LNCaP clone FGC (cell line): ENCODE measurements at regions not wholly inside any gene's neighbourhood (a gene's known extent, or its start where the extent isn't known, plus 50 kb on each side); places are given as distances from the start of the nearest gene placed in this dataset.
"Not testable (repeated sequence)": the region's sequence is repeated elsewhere in the genome, so short reads cannot be mapped to it uniquely, and the experiment has no call there.

Source experiments
- DNase-seq: peaks from one replicate; pipeline ENCODE4 v3.0.0-alpha.2; 2011; ENCODE audit warnings: low read depth
- H3K4me3 ChIP-seq: 2 replicates; pipeline ENCODE4 v1.5.1; 2011; ENCODE audit warnings: mild to moderate bottlenecking, low read depth, low read length, control low read depth
- TF ChIP-seq, protein P1 (sequence below): IDR thresholded peaks from 2 replicates; pipeline ENCODE4 v1.5.1; 2012; ENCODE audit warnings: mild to moderate bottlenecking; ENCODE audit not compliant: control insufficient read depth, insufficient read depth; ENCODE audit errors: extremely low read depth

GRCh38 chr1:94667818-94668217, 126.3 kb upstream of the F3 start:
- no peak for DNase-seq
- TF ChIP-seq, protein P1, sequence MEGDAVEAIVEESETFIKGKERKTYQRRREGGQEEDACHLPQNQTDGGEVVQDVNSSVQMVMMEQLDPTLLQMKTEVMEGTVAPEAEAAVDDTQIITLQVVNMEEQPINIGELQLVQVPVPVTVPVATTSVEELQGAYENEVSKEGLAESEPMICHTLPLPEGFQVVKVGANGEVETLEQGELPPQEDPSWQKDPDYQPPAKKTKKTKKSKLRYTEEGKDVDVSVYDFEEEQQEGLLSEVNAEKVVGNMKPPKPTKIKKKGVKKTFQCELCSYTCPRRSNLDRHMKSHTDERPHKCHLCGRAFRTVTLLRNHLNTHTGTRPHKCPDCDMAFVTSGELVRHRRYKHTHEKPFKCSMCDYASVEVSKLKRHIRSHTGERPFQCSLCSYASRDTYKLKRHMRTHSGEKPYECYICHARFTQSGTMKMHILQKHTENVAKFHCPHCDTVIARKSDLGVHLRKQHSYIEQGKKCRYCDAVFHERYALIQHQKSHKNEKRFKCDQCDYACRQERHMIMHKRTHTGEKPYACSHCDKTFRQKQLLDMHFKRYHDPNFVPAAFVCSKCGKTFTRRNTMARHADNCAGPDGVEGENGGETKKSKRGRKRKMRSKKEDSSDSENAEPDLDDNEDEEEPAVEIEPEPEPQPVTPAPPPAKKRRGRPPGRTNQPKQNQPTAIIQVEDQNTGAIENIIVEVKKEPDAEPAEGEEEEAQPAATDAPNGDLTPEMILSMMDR = no peak
- no peak overlapping the region for H3K4me3 ChIP-seq

DNA sequence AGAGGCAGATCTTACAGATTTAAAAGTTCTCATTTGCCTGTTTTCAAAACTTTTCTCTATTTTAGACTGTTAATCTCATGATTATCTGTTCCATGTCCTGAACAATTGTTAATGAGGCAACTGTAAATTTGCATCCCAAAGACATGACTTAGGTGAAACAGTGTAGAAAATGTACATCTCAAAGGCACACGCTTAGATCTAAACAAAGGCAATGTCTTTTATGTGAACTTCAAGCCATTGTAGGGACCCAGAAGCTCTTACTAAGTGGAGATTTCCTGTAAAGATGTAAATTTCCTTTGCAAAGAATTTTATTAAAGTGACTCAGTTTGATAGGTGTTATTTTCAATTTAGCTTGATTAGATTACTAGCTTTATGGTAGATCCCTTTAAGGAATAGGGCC, 125.2 kb upstream of the F3 start:
- no peak for DNase-seq
- TF ChIP-seq, protein P1 = no peak
- H3K4me3 ChIP-seq = no peak overlapping the region

GRCh38 chr1:94661431-94661932, 119.9 kb upstream of the F3 start:
- no peak overlapping the region for H3K4me3 ChIP-seq
- TF ChIP-seq, protein P1 = no peak
- no peak for DNase-seq

GRCh38 chr1:94660994-94661393, 119.4 kb upstream of the F3 start:
- TF ChIP-seq, protein P1 = no peak
- no peak overlapping the region for H3K4me3 ChIP-seq
- DNase-seq = no peak

- DNase-seq = peak; percentile 34
- TF ChIP-seq, protein P1 = no peak
- no peak overlapping the region for H3K4me3 ChIP-seq
Observed at GRCh38 chr1:94660258-94660657, 118.7 kb upstream of the F3 start.

- not testable (repeated sequence) for DNase-seq, H3K4me3 ChIP-seq
Observed at GRCh38 chr1:94659202-94659601, 117.6 kb upstream of the F3 start.

- TF ChIP-seq, protein P1 = no peak
- no peak overlapping the region for H3K4me3 ChIP-seq
- DNase-seq = peak; percentile 75
Observed at GRCh38 chr1:94658221-94658620, 116.7 kb upstream of the F3 start.

DNA sequence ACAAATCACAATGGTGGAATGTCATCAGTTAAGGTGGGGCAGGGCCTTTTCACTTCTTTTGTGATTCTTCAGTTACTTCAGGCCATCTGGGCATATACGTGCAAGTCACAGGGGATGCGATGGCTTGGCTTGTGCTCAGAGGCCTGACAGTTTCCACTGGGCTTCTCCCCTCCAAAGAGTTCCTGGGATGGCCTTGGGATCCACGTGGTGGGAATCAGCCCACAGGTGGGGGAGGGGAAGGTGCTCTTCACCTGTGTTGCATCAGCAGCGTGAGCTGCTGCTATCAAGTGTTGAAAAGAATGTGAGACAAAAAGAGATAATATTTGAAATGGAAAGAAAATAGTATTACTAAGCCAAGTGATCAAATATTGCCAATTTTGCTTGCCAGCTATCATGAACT, 116.2 kb upstream of the F3 start:
- not testable (repeated sequence) for DNase-seq, H3K4me3 ChIP-seq
